ENCODE measurements at regions not wholly inside any gene's neighbourhood (a gene's known extent, or its start where the extent isn't known, plus 50 kb on each side); places are given as distances from the start of the nearest gene placed in this dataset.

- DNase-seq (ENCODE audit: low read depth in 1 of 2, low spot score in 1 of 2): no peak
- H3K4me1 ChIP-seq (ENCODE audit: low read depth): no peaks in the 10 kb centered on the region
- H3K9me3 ChIP-seq (ENCODE audit: low read depth): no peaks in the 10 kb centered on the region
- no peak overlapping the region for H3K4me3 ChIP-seq
- no peak overlapping the region for H3K27ac ChIP-seq
- no peak for TF ChIP-seq CTCF (IDR thresholded peaks at IDR 0.05; ENCODE audit: low read depth, low read length)
- H3K36me3 ChIP-seq: no peaks in the 10 kb centered on the region
- no peaks in the 10 kb centered on the region for H3K27me3 ChIP-seq
Measured at GRCh38 chr9:38771593-38771992, 51.7 kb upstream of the FAM240B start.

Measured in cardiac muscle cell (in vitro differentiated cells and primary cell).